Adrenal gland (tissue), 9 donors: ENCODE measurements at regions not wholly inside any gene's neighbourhood (a gene's known extent, or its start where the extent isn't known, plus 50 kb on each side); places are given as distances from the start of the nearest gene placed in this dataset.

Source experiments
- DNase-seq, 7 donors: peaks; one replicate each; pipeline ENCODE4 v3.0.0-alpha.2; 2019 to 2020
- H3K27ac ChIP-seq, 5 donors: fragments of 200-600 bp; sonication (generic) in 4 of 5; 1 replicate in 3 of 5; 2 replicates in 2 of 5; pipeline versions ENCODE4 v1.5.1 to v1.8.0; 2016 to 2020; ENCODE audit warnings: mild to moderate bottlenecking in 1 of 5
- H3K27me3 ChIP-seq: fragments of 200-600 bp; 2 replicates; pipeline ENCODE4 v1.8.0; 2021
- H3K36me3 ChIP-seq, 2 donors: fragments of 200-600 bp; replicated peaks in 1 of 2; 1 replicate in 1 of 2; 2 replicates in 1 of 2; pipeline versions ENCODE4 v1.5.1 to v1.8.0; 2018 to 2022
- H3K4me1 ChIP-seq, 2 donors: fragments of 200-600 bp; replicated peaks in 1 of 2; 1 replicate in 1 of 2; 2 replicates in 1 of 2; pipeline versions ENCODE4 v1.5.1 to v1.8.0; 2018 to 2021
- H3K4me3 ChIP-seq, 4 donors: fragments of 200-600 bp; sonication (generic) in 3 of 4; one replicate each; pipeline ENCODE4 v1.5.1; 2016 to 2018
- H3K9me3 ChIP-seq, 3 donors: fragments of 200-600 bp; sonication (generic) in 1 of 3; replicated peaks in 1 of 3; 1 replicate in 2 of 3; 2 replicates in 1 of 3; pipeline versions ENCODE4 v1.5.1 to v1.8.0; 2016 to 2021
- CTCF ChIP-seq, 6 experiments: fragments of 450-650 bp in 4 of 6; fragments of 200-600 bp in 2 of 6; sonication (generic) in 1 of 6; IDR thresholded peaks; 1 replicate in 5 of 6; 2 replicates in 1 of 6; pipeline versions ENCODE4 v1.5.1 to v1.8.0; 2016 to 2021; ENCODE audit warnings: antibody characterized with exemption in 6 of 6, mild to moderate bottlenecking in 2 of 6, moderate library complexity in 1 of 6
- POLR2A ChIP-seq, 2 donors: fragments of 450-650 bp; IDR thresholded peaks; one replicate each; pipeline ENCODE4 v1.6.1; 2017; ENCODE audit warnings: antibody characterized with exemption in 2 of 2, mild to moderate bottlenecking in 2 of 2, moderate library complexity in 1 of 2
- WGBS, 4 donors: extraction: QIAGEN DNeasy Blood & Tissue Kit in 2 of 4; methylation state at CpG; one replicate each; pipeline versions ENCODE4 v1.1.5 to v1.1.7; 2013 to 2017; 5-methylcytosine and 5-hydroxymethylcytosine counted together
- intact Hi-C, 2 donors: fragments of 100-400 bp; cut with DNase I; formaldehyde crosslinking; loops; one replicate each; pipeline versions ENCODE4 v1.14.1 to v1.15.0; 2022 to 2023
- donor health status: healthy with polysubstance abuse.
- donor health status: Bipolar disorder and iron deficiency.
- donor health status: DM: yes; HTN: yes; CAD: no.
- donor health status: DM: no; HTN: no; CAD: no.
- donor health status: DM: no; HTN: no; CAD: no.

GRCh38 chr13:44142540-44142867 lies 231.1 kb upstream of the SERP2 start:
- Histone ChIP-seq H3K36me3 (no peaks in the 10 kb centered on the region), H3K27me3 (no peaks in the 10 kb centered on the region), H3K9me3 (no peaks in the 10 kb centered on the region), H3K4me3 (peak overlapping the region in 1 of 4 donors; percentile 64), H3K27ac (peak overlapping the region in 3 of 5 donors; percentile 68 to 86 (median 81)), H3K4me1 (peaks cover 7 to 17% of the 10 kb centered on the region in 2 donors)
- TF ChIP-seq CTCF (IDR thresholded peaks at IDR 0.05) (peak in 1 of 6 experiments; percentile 25), POLR2A (IDR thresholded peaks at IDR 0.05) (no peak)
- WGBS, 4 donors, result 1 to 8% (median 5%) methylated on average over 7 of the region's 7 CpGs
- intact Hi-C loops, result no loop called here
- peak in 2 of 7 donors; percentile 20 to 57 for DNase-seq

- DNase-seq, result no peak
- Histone ChIP-seq H3K36me3 (no peaks in the 10 kb centered on the region), H3K9me3 (no peaks in the 10 kb centered on the region), H3K4me3 (peak overlapping the region in 1 of 4 donors; percentile 64), H3K27me3 (no peaks in the 10 kb centered on the region), H3K27ac (peak overlapping the region in 1 of 5 donors; percentile 86), H3K4me1 (peaks cover 7 to 17% of the 10 kb centered on the region in 2 donors)
- intact Hi-C loops, result no loop called here
- 69 to 84% (median 72%) methylated on average over 4 of the region's 4 CpGs for WGBS, 4 donors
- TF ChIP-seq CTCF (IDR thresholded peaks at IDR 0.05), result no peak
- no peak for TF ChIP-seq POLR2A (IDR thresholded peaks at IDR 0.05)
These were observed 230.5 kb upstream of the SERP2 start for GRCh38 chr13:44142941-44143665.

GRCh38 chr13:44146138-44146537 lies 227.5 kb upstream of the SERP2 start:
- H3K4me3 ChIP-seq, result no peak overlapping the region
- intact Hi-C loops, result no loop called here
- H3K27ac ChIP-seq, result no peak overlapping the region
- WGBS, 4 donors, result 78 to 81% (median 80%) methylated on average over 1 of the region's 1 CpG
- no peak for DNase-seq
- peaks cover 5 to 12% of the 10 kb centered on the region in 2 donors for H3K4me1 ChIP-seq
- H3K27me3 ChIP-seq, result no peaks in the 10 kb centered on the region
- no peaks in the 10 kb centered on the region for H3K36me3 ChIP-seq
- no peaks in the 10 kb centered on the region for H3K9me3 ChIP-seq
- TF ChIP-seq POLR2A (IDR thresholded peaks at IDR 0.05), result no peak
- TF ChIP-seq CTCF (IDR thresholded peaks at IDR 0.05), result no peak

GRCh38 chr13:44147233-44147632 lies 226.4 kb upstream of the SERP2 start:
- intact Hi-C loops, result no loop called here
- H3K36me3 ChIP-seq, result no peaks in the 10 kb centered on the region
- no peaks in the 10 kb centered on the region for H3K27me3 ChIP-seq
- H3K9me3 ChIP-seq, result no peaks in the 10 kb centered on the region
- 73 to 92% (median 86%) methylated on average over 2 of the region's 2 CpGs for WGBS, 4 donors
- H3K4me1 ChIP-seq, result peaks cover 0 to 7% of the 10 kb centered on the region in 2 donors
- DNase-seq, result no peak
- TF ChIP-seq CTCF (IDR thresholded peaks at IDR 0.05) (no peak), POLR2A (IDR thresholded peaks at IDR 0.05) (no peak)
- no peak overlapping the region for H3K27ac ChIP-seq
- H3K4me3 ChIP-seq, result no peak overlapping the region
